HepG2 (cell line): ENCODE measurements at regions not wholly inside any gene's neighbourhood (a gene's known extent, or its start where the extent isn't known, plus 50 kb on each side); places are given as distances from the start of the nearest gene placed in this dataset.
A peak's percentile ranks its signal among the peaks of the same experiment; 100 is the strongest.

Experiments used
- ATAC-seq: fragments of 200-7000 bp; cut with Tn5 transposase; 3 replicates; pipeline ENCODE4 v1.9.1; 2020; ENCODE audit warnings: mild to moderate bottlenecking, moderate library complexity
- BruUV-seq: library from RNA; stranded (reverse); fragments of 400-500 nt; replicated peaks from 2 replicates; lab custom pipeline; 2021; lab: Mats Ljungman, UMichigan
- CTCF ChIA-PET: fragments of 300-600 bp; formaldehyde crosslinking; extraction: SDS; loops from one replicate; lab custom pipeline; 2021; ENCODE audit warnings: low total read pairs, inconsistent platforms, low intra/inter-chr PET ratio; lab: Yijun Ruan, JAX
- POLR2A ChIA-PET: fragments of 350-600 bp; sonication (Branson Sonifier 250); formaldehyde crosslinking; loops from one replicate; lab custom pipeline; 2020; ENCODE audit warnings: antibody characterized with exemption, inconsistent platforms; lab: Yijun Ruan, JAX
- DNase-seq: peaks from one replicate; pipeline ENCODE4 v3.0.0-alpha.2; 2015; ENCODE audit warnings: low spot score
- FAIRE-seq: peaks from 3 replicates; lab custom pipeline; 2011; peaks lifted over from hg19 to GRCh38; lab: Jason Lieb, UNC
- H2AFZ ChIP-seq: one replicate; pipeline ENCODE4 v1.6.1; 2011; ENCODE audit warnings: low read length, inconsistent platforms
- H3K27ac ChIP-seq: fragments of 300-600 bp; 3 replicates; pipeline ENCODE4 v1.8.0; 2011; ENCODE audit warnings: mixed run types, mild to moderate bottlenecking, mixed read lengths, low read length, inconsistent platforms; ENCODE audit not compliant: insufficient read depth; ENCODE audit errors: extremely low read length
- H3K27me3 ChIP-seq, 2 experiments: fragments of 200-600 bp in 1 of 2; 2 replicates in 1 of 2; 3 replicates in 1 of 2; pipeline versions ENCODE4 v1.6.0 to v1.8.0; 2011; ENCODE audit warnings: low read length in 2 of 2, mild to moderate bottlenecking in 2 of 2, moderate library complexity in 2 of 2, inconsistent platforms in 1 of 2; ENCODE audit not compliant: insufficient read depth in 2 of 2, control insufficient read depth in 1 of 2
- H3K36me3 ChIP-seq, 2 experiments: fragments of 200-600 bp in 1 of 2; replicated peaks in 1 of 2; 2 replicates in 1 of 2; 3 replicates in 1 of 2; pipeline versions ENCODE4 v1.5.1 to v1.8.0; 2011; ENCODE audit warnings: low read length in 2 of 2, inconsistent platforms in 1 of 2; ENCODE audit not compliant: insufficient read depth in 2 of 2, control insufficient read depth in 1 of 2
- H3K4me1 ChIP-seq: 2 replicates; pipeline ENCODE4 v1.5.1; 2012; ENCODE audit warnings: low read length, inconsistent platforms; ENCODE audit not compliant: insufficient read depth
- H3K4me2 ChIP-seq: 2 replicates; pipeline ENCODE4 v1.6.0; 2011; ENCODE audit warnings: low read depth, low read length, inconsistent platforms
- H3K4me3 ChIP-seq, 3 experiments: fragments of 200-600 bp in 1 of 3; sonication (generic), shearing (Covaris generic) in 1 of 3; replicated peaks in 1 of 3; 2 replicates each; pipeline ENCODE4 v1.5.1; 2011 to 2016; ENCODE audit warnings: low read length in 3 of 3, inconsistent platforms in 2 of 3, low read depth in 2 of 3, mild to moderate bottlenecking in 2 of 3, control low read depth in 1 of 3, mixed read lengths in 1 of 3; ENCODE audit not compliant: insufficient read depth in 1 of 3
- H3K79me2 ChIP-seq: one replicate; pipeline ENCODE4 v1.6.1; 2011; ENCODE audit warnings: low read length, inconsistent platforms; ENCODE audit not compliant: insufficient read depth
- H3K9ac ChIP-seq: 2 replicates; pipeline ENCODE4 v1.6.0; 2011; ENCODE audit warnings: mild to moderate bottlenecking, low read depth, low read length, inconsistent platforms; ENCODE audit not compliant: insufficient read depth
- H3K9me3 ChIP-seq: 2 replicates; pipeline ENCODE4 v1.5.1; 2012; ENCODE audit warnings: mild to moderate bottlenecking, low read length
- H4K20me1 ChIP-seq: 2 replicates; pipeline ENCODE4 v1.6.0; 2011; ENCODE audit warnings: inconsistent platforms, mild to moderate bottlenecking, low read length, moderate library complexity; ENCODE audit not compliant: insufficient read depth
- CEBPB ChIP-seq: IDR thresholded peaks from 2 replicates; pipeline ENCODE4 v1.6.1; 2011; ENCODE audit warnings: low read depth, low read length, improper control_type of control experiment, borderline replicate concordance
- KLF16 ChIP-seq, 2 experiments: sonication (generic) in 1 of 2; formaldehyde crosslinking in 1 of 2; IDR thresholded peaks; 2 replicates each; pipeline versions ENCODE4 v1.6.1 to v1.8.0; 2016 to 2023; ENCODE audit warnings: missing genetic modification reagents in 2 of 2, missing compliant biosample characterization in 1 of 2
- SCMH1 ChIP-seq: sonication (generic); formaldehyde crosslinking; IDR thresholded peaks from 2 replicates; pipeline ENCODE4 v1.9.0; 2021; ENCODE audit warnings: missing genetic modification reagents, mild to moderate bottlenecking, borderline replicate concordance
- TOE1 ChIP-seq: sonication (generic); formaldehyde crosslinking; IDR thresholded peaks from 2 replicates; pipeline ENCODE4 v1.4.0; 2020; ENCODE audit warnings: mild to moderate bottlenecking, missing genetic modification reagents
- ZBTB7B ChIP-seq: sonication (generic); formaldehyde crosslinking; IDR thresholded peaks from 2 replicates; pipeline ENCODE4 v1.4.0; 2020; ENCODE audit warnings: missing genetic modification reagents
- WGBS: methylation state at CpG from one replicate; pipeline ENCODE4 v1.1.6; 2017; ENCODE audit warnings: low lambda C conversion rate; 5-methylcytosine and 5-hydroxymethylcytosine counted together
- in situ Hi-C: cut with HindIII; loops from 2 replicates; pipeline ENCODE4 v1.10.0; 2017; ENCODE audit warnings: low pct_unique_long_range_greater_than_20kb; ENCODE audit not compliant: extremely low pct_ligation_motif_present
- intact Hi-C: fragments of 100-400 bp; cut with micrococcal nuclease; formaldehyde crosslinking; loops from one replicate; pipeline ENCODE4 v1.10.0; 2022; ENCODE audit not compliant: unreplicated experiment

GRCh38 chr2:188131281-188131680 is 160.4 kb upstream of the GULP1 start:
- ChIA-PET POLR2A (no interaction called here), CTCF (no interaction called here)
- intact Hi-C loops (no loop called here), in situ Hi-C loops (no loop called here)
- H3K27me3 ChIP-seq = no peaks in the 10 kb centered on the region; a peak in 1 of 5 replicates
- H3K27ac ChIP-seq = no peak overlapping the region
- no peak for TF ChIP-seq SCMH1 (CRISPR knock-in tag)
- TF ChIP-seq CEBPB = peak; percentile 65; the same call in 1 of the 2 replicates
- WGBS = 0% methylated on average over 1 of the region's 1 CpG
- ATAC-seq (no peak), DNase-seq (no peak), FAIRE-seq (no peak)
- H3K9me3 ChIP-seq = no peaks in the 10 kb centered on the region
- H3K4me2 ChIP-seq = no peak overlapping the region
- no peaks in the 10 kb centered on the region for H3K4me1 ChIP-seq
- H3K79me2 ChIP-seq = no peaks in the 10 kb centered on the region
- H2AFZ ChIP-seq = no peak overlapping the region
- no peak overlapping the region for H3K9ac ChIP-seq
- H3K4me3 ChIP-seq = no peak overlapping the region
- BruUV-seq = no TSS peak
- no peaks in the 10 kb centered on the region for H4K20me1 ChIP-seq
- no peaks in the 10 kb centered on the region for H3K36me3 ChIP-seq

GRCh38 chr2:188132385-188132784 is 159.3 kb upstream of the GULP1 start:
- intact Hi-C loops = no loop called here
- H3K4me2 ChIP-seq = no peak overlapping the region
- 6% methylated on average over 5 of the region's 5 CpGs for WGBS
- no peaks in the 10 kb centered on the region for H4K20me1 ChIP-seq
- no TSS peak for BruUV-seq
- no peaks in the 10 kb centered on the region for H3K4me1 ChIP-seq
- CTCF ChIA-PET = no interaction called here
- no peaks in the 10 kb centered on the region for H3K9me3 ChIP-seq
- H3K36me3 ChIP-seq = no peaks in the 10 kb centered on the region
- ATAC-seq (peak; percentile 56; the same call in 2 of the 3 replicates), DNase-seq (no peak), FAIRE-seq (no peak)
- in situ Hi-C loops = no loop called here
- POLR2A ChIA-PET = no interaction called here
- H3K27me3 ChIP-seq = no peaks in the 10 kb centered on the region; a peak in 1 of 5 replicates
- no peak overlapping the region for H2AFZ ChIP-seq
- H3K79me2 ChIP-seq = no peaks in the 10 kb centered on the region
- no peak overlapping the region for H3K4me3 ChIP-seq
- TF ChIP-seq ZBTB7B (CRISPR knock-in tag) (no peak), TOE1 (CRISPR knock-in tag) (no peak), KLF16 (CRISPR knock-in tag; IDR thresholded peaks at IDR 0.05) (no peak)
- no peak overlapping the region for H3K9ac ChIP-seq
- no peak overlapping the region for H3K27ac ChIP-seq
